H1 (cell line): ENCODE measurements at regions not wholly inside any gene's neighbourhood (a gene's known extent, or its start where the extent isn't known, plus 50 kb on each side); places are given as distances from the start of the nearest gene placed in this dataset.
A peak's percentile ranks its signal among the peaks of the same experiment; 100 is the strongest.

ENCODE experiments used
- CTCF ChIA-PET: fragments of 300-600 bp; sonication (Branson Sonifier 250); formaldehyde crosslinking; loops from one replicate; lab custom pipeline; 2021; ENCODE audit not compliant: partially characterized antibody; lab: Charles Lee
- POLR2A ChIA-PET: fragments of 300-600 bp; sonication (Branson Sonifier 250); formaldehyde crosslinking; loops from one replicate; lab custom pipeline; 2021; ENCODE audit warnings: inconsistent platforms; ENCODE audit not compliant: partially characterized antibody; lab: Charles Lee
- DNase-seq, 2 experiments: peaks; one replicate each; pipeline versions ENCODE4 v3.0.0 to v3.0.0-alpha.2; 2010 to 2022; ENCODE audit warnings: low spot score in 2 of 2, low read depth in 1 of 2, mixed read lengths in 1 of 2
- FAIRE-seq: peaks from 2 replicates; lab custom pipeline; 2011; peaks lifted over from hg19 to GRCh38; lab: Jason Lieb, UNC
- H2AFZ ChIP-seq: 2 replicates; pipeline ENCODE4 v1.8.1; 2012; ENCODE audit warnings: low read length, inconsistent platforms
- H2AK5ac ChIP-seq: 2 replicates; pipeline ENCODE4 v1.6.1; 2013; ENCODE audit warnings: low read depth, low read length
- H2BK120ac ChIP-seq: replicated peaks from 2 replicates; pipeline ENCODE3; 2013; ENCODE audit warnings: low read depth, low read length, inconsistent platforms
- H2BK12ac ChIP-seq: 2 replicates; pipeline ENCODE4 v1.6.1; 2013; ENCODE audit warnings: low read depth, low read length
- H2BK15ac ChIP-seq: 2 replicates; pipeline ENCODE4 v1.6.1; 2013; ENCODE audit warnings: low read length
- H2BK20ac ChIP-seq: 2 replicates; pipeline ENCODE4 v1.6.1; 2013; ENCODE audit warnings: low read length
- H2BK5ac ChIP-seq: 2 replicates; pipeline ENCODE4 v1.6.1; 2013; ENCODE audit warnings: low read depth, low read length
- H3K14ac ChIP-seq: 2 replicates; pipeline ENCODE4 v1.6.1; 2013; ENCODE audit warnings: inconsistent platforms; ENCODE audit not compliant: insufficient read length
- H3K18ac ChIP-seq: 2 replicates; pipeline ENCODE4 v1.6.1; 2013; ENCODE audit warnings: low read length; ENCODE audit errors: extremely low read depth
- H3K23ac ChIP-seq: 2 replicates; pipeline ENCODE4 v1.6.1; 2013; ENCODE audit warnings: inconsistent platforms; ENCODE audit not compliant: insufficient read length
- H3K23me2 ChIP-seq: 2 replicates; pipeline ENCODE4 v1.6.1; 2013; ENCODE audit warnings: low read depth, low read length
- H3K27ac ChIP-seq: 2 replicates; pipeline ENCODE4 v1.6.1; 2011; ENCODE audit warnings: low read depth, low read length, inconsistent platforms
- H3K27me3 ChIP-seq, 4 experiments: replicated peaks in 1 of 4; 1 replicate in 1 of 4; 2 replicates in 3 of 4; pipeline versions ENCODE4 v1.6.1 to v1.8.1; 2011 to 2013; ENCODE audit warnings: low read length in 3 of 4, mild to moderate bottlenecking in 3 of 4, inconsistent platforms in 2 of 4, mixed read lengths in 2 of 4, moderate library complexity in 1 of 4; ENCODE audit not compliant: control insufficient read depth in 3 of 4, insufficient read depth in 3 of 4; ENCODE audit errors: extremely low read depth in 1 of 4
- H3K36me3 ChIP-seq, 4 experiments: 2 replicates each; pipeline versions ENCODE4 v1.6.1 to v1.8.1; 2011 to 2013; ENCODE audit warnings: mild to moderate bottlenecking in 4 of 4, low read length in 3 of 4, moderate library complexity in 2 of 4, control low read depth in 1 of 4, inconsistent platforms in 1 of 4; ENCODE audit not compliant: insufficient read depth in 4 of 4, control insufficient read depth in 2 of 4
- H3K4ac ChIP-seq: replicated peaks from 2 replicates; pipeline ENCODE3; 2013; ENCODE audit warnings: low read length, low read depth, mixed read lengths, inconsistent platforms; ENCODE audit not compliant: insufficient read length
- H3K4me1 ChIP-seq, 4 experiments: replicated peaks in 1 of 4; 1 replicate in 1 of 4; 2 replicates in 3 of 4; pipeline versions ENCODE4 v1.6.1 to v1.8.1; 2011 to 2013; ENCODE audit warnings: low read length in 3 of 4, inconsistent platforms in 2 of 4, mixed read lengths in 1 of 4; ENCODE audit not compliant: insufficient read depth in 4 of 4, control insufficient read depth in 3 of 4
- H3K4me2 ChIP-seq, 2 experiments: 2 replicates each; pipeline versions ENCODE4 v1.6.1 to v1.8.1; 2011 to 2013; ENCODE audit warnings: low read depth in 2 of 2, low read length in 2 of 2, control low read depth in 1 of 2, inconsistent platforms in 1 of 2, mild to moderate bottlenecking in 1 of 2; ENCODE audit not compliant: insufficient read depth in 1 of 2
- H3K4me3 ChIP-seq, 4 experiments: fragments of 200-600, 300-600 bp in 1 of 4; sonication (generic), shearing (Covaris generic), sonication (Bioruptor Twin) in 1 of 4; 2 replicates each; pipeline versions ENCODE4 v1.5.1 to v1.8.1; 2011 to 2016; ENCODE audit warnings: low read length in 4 of 4, low read depth in 3 of 4, control low read depth in 2 of 4, inconsistent platforms in 2 of 4, mild to moderate bottlenecking in 2 of 4, mixed read lengths in 1 of 4, moderate library complexity in 1 of 4; ENCODE audit not compliant: insufficient read depth in 2 of 4; ENCODE audit errors: extremely low read depth in 1 of 4
- H3K56ac ChIP-seq: replicated peaks from 2 replicates; pipeline ENCODE3; 2013; ENCODE audit warnings: low read depth, mild to moderate bottlenecking, mixed read lengths, low read length, inconsistent platforms; ENCODE audit not compliant: insufficient read length
- H3K79me1 ChIP-seq: 2 replicates; pipeline ENCODE4 v1.6.1; 2013; ENCODE audit warnings: low read depth, low read length, control low read depth
- H3K79me2 ChIP-seq, 2 experiments: 2 replicates each; pipeline versions ENCODE4 v1.6.1 to v1.8.1; 2012 to 2013; ENCODE audit warnings: low read length in 2 of 2, mild to moderate bottlenecking in 2 of 2, inconsistent platforms in 1 of 2; ENCODE audit not compliant: insufficient read depth in 2 of 2, control insufficient read depth in 1 of 2
- H3K9ac ChIP-seq, 4 experiments: replicated peaks in 1 of 4; 1 replicate in 1 of 4; 2 replicates in 3 of 4; pipeline versions ENCODE4 v1.6.1 to v1.8.1; 2011 to 2013; ENCODE audit warnings: low read depth in 3 of 4, low read length in 3 of 4, control low read depth in 2 of 4, mild to moderate bottlenecking in 2 of 4, moderate library complexity in 2 of 4, inconsistent platforms in 1 of 4; ENCODE audit errors: extremely low read depth in 1 of 4
- H3K9me3 ChIP-seq, 2 experiments: 2 replicates each; pipeline versions ENCODE4 v1.6.1 to v1.8.1; 2012 to 2013; ENCODE audit warnings: mild to moderate bottlenecking in 2 of 2, moderate library complexity in 2 of 2, control low read depth in 1 of 2, inconsistent platforms in 1 of 2, low read depth in 1 of 2, low read length in 1 of 2, mixed read lengths in 1 of 2; ENCODE audit not compliant: insufficient read depth in 2 of 2
- H4K20me1 ChIP-seq, 2 experiments: replicated peaks in 1 of 2; 2 replicates each; pipeline versions ENCODE3 to v1.8.1; 2011 to 2013; ENCODE audit warnings: inconsistent platforms in 2 of 2, low read length in 2 of 2, mild to moderate bottlenecking in 1 of 2; ENCODE audit not compliant: insufficient read depth in 2 of 2, control insufficient read depth in 1 of 2
- H4K5ac ChIP-seq: 2 replicates; pipeline ENCODE4 v1.6.1; 2013; ENCODE audit warnings: low read length, low read depth, mixed read lengths, inconsistent platforms; ENCODE audit not compliant: insufficient read length
- H4K8ac ChIP-seq: 2 replicates; pipeline ENCODE4 v1.8.0; 2013; ENCODE audit warnings: mild to moderate bottlenecking, moderate library complexity, low read length, inconsistent platforms; ENCODE audit not compliant: insufficient read depth; ENCODE audit errors: extremely low read depth
- H4K91ac ChIP-seq: replicated peaks from 2 replicates; pipeline ENCODE3; 2013; ENCODE audit warnings: low read length, mixed read lengths, inconsistent platforms; ENCODE audit not compliant: insufficient read length
- BACH1 ChIP-seq: IDR thresholded peaks from 2 replicates; pipeline ENCODE4 v1.6.1; 2012; ENCODE audit warnings: low read length, improper control_type of control experiment
- RAD21 ChIP-seq, 2 experiments: IDR thresholded peaks in 1 of 2; conservative IDR thresholded peaks in 1 of 2; 2 replicates each; pipeline ENCODE4 v1.6.1; 2011; ENCODE audit warnings: low read depth in 2 of 2, low read length in 2 of 2, improper control_type of control experiment in 1 of 2, inconsistent platforms in 1 of 2, mild to moderate bottlenecking in 1 of 2, moderate library complexity in 1 of 2
- TAF7 ChIP-seq: optimal IDR thresholded peaks from 2 replicates; pipeline ENCODE3; 2011; ENCODE audit warnings: low read depth, mild to moderate bottlenecking, inconsistent platforms, low read length, moderate library complexity, borderline replicate concordance
- WGBS, 2 experiments: shearing (Covaris generic) in 1 of 2; methylation state at CpG; one replicate each; pipeline versions ENCODE4 v1.1.6 to v1.1.7; 2013 to 2015; ENCODE audit warnings: low lambda C conversion rate in 2 of 2, mixed read lengths in 2 of 2, inconsistent platforms in 1 of 2, low coverage in 1 of 2, missing lambda C conversion rate in 1 of 2; ENCODE audit not compliant: insufficient replicate concordance in 2 of 2, insufficient coverage in 1 of 2, insufficient read length in 1 of 2; ENCODE audit errors: extremely low coverage in 1 of 2, missing lambda C conversion rate in 1 of 2; 5-methylcytosine and 5-hydroxymethylcytosine counted together

DNA sequence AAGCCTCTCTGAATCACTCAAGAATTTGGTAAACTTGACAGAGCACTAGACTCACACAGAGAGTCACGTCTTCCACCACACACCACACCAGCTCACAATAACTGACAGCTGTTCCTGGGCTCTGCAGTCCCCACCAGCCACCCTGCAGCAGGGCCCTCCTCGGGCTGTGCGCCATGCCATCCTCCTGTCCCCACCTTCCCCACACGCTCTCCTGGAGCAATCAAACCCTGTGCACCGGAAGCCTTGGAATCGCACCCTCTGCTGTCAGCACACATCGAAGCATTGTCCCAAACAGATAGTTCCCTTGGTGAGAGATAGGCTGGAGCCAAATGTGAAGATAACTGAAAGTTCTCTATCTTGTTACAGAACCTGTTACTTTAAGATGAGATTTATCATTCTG is 191.0 kb downstream of the TBXT start:
- H3K36me3 ChIP-seq = no peaks in the 10 kb centered on the region
- H2BK5ac ChIP-seq = no peak overlapping the region
- H2AFZ ChIP-seq = no peak overlapping the region
- peaks cover 3% of the 10 kb centered on the region; the same call in 1 of the 2 replicates for H3K23me2 ChIP-seq
- ChIA-PET CTCF (interaction anchor here (1.4 to 1.8 kb wide), 4 partner anchors 16 to 100 kb away, joined by 3 to 7 read pairs (median 4); no protein-coding TSS in a partner anchor), POLR2A (no interaction called here)
- H4K20me1 ChIP-seq = no peaks in the 10 kb centered on the region
- no peak overlapping the region for H2BK20ac ChIP-seq
- no peak overlapping the region for H2AK5ac ChIP-seq
- 92% methylated on average over 7 of the region's 7 CpGs; no CpG with 5 or more reads in 1 of the 2 experiments for WGBS, 2 experiments
- H3K79me1 ChIP-seq = no peaks in the 10 kb centered on the region
- H3K23ac ChIP-seq = no peak overlapping the region
- no peak overlapping the region for H2BK120ac ChIP-seq
- no peak overlapping the region for H3K14ac ChIP-seq
- FAIRE-seq (no peak), DNase-seq (no peak)
- no peak overlapping the region for H2BK12ac ChIP-seq
- H3K4me2 ChIP-seq = no peak overlapping the region
- H3K4me1 ChIP-seq = no peaks in the 10 kb centered on the region
- no peak overlapping the region for H3K56ac ChIP-seq
- TF ChIP-seq BACH1 (no peak), TAF7 (no peak), RAD21 (IDR thresholded peaks at IDR 0.05 in 1 of 2, conservative IDR thresholded peaks at IDR 0.05 in 1 of 2; ENCODE audit: low read depth in 2 of 2, low read length in 2 of 2) (peak in 1 of 2 experiments; percentile 2; a peak in 1 of 4 replicates)
- no peaks in the 10 kb centered on the region for H3K79me2 ChIP-seq
- H3K27me3 ChIP-seq = no peaks in the 10 kb centered on the region
- no peak overlapping the region for H3K9ac ChIP-seq
- H4K5ac ChIP-seq = no peak overlapping the region
- no peak overlapping the region for H2BK15ac ChIP-seq
- H3K18ac ChIP-seq = no peak overlapping the region
- H4K91ac ChIP-seq = no peak overlapping the region
- H3K27ac ChIP-seq = no peak overlapping the region
- H3K4ac ChIP-seq = no peak overlapping the region
- no peaks in the 10 kb centered on the region for H3K9me3 ChIP-seq
- no peak overlapping the region for H4K8ac ChIP-seq
- no peak overlapping the region for H3K4me3 ChIP-seq
